Thymus (tissue), 11 donors: ENCODE measurements at regions not wholly inside any gene's neighbourhood (a gene's known extent, or its start where the extent isn't known, plus 50 kb on each side); places are given as distances from the start of the nearest gene placed in this dataset.

Experiments
- DNase-seq, 9 donors: peaks; one replicate each; pipeline ENCODE4 v3.0.0-alpha.2; 2013; ENCODE audit warnings: low spot score in 9 of 9, low read depth in 6 of 9, missing footprints in 1 of 9
- H3K27ac ChIP-seq, 2 donors: one replicate each; pipeline ENCODE4 v1.5.1; 2013; ENCODE audit warnings: control low read depth in 1 of 2, low read depth in 1 of 2, low read length in 1 of 2, mild to moderate bottlenecking in 1 of 2, moderate library complexity in 1 of 2
- H3K27me3 ChIP-seq, 2 donors: one replicate each; pipeline ENCODE4 v1.5.1; 2013; ENCODE audit warnings: low read length in 1 of 2; ENCODE audit not compliant: control insufficient read depth in 2 of 2, insufficient read depth in 1 of 2
- H3K36me3 ChIP-seq, 2 donors: one replicate each; pipeline ENCODE4 v1.5.1; 2013; ENCODE audit warnings: low read length in 1 of 2, mild to moderate bottlenecking in 1 of 2, moderate library complexity in 1 of 2; ENCODE audit not compliant: control insufficient read depth in 2 of 2, insufficient read depth in 2 of 2
- H3K4me1 ChIP-seq, 2 donors: one replicate each; pipeline ENCODE4 v1.5.1; 2013; ENCODE audit warnings: low read length in 2 of 2; ENCODE audit not compliant: control insufficient read depth in 2 of 2, insufficient read depth in 2 of 2
- H3K4me3 ChIP-seq, 2 donors: one replicate each; pipeline ENCODE4 v1.5.1; 2013; ENCODE audit warnings: low read length in 2 of 2, control low read depth in 1 of 2, mild to moderate bottlenecking in 1 of 2
- H3K9me3 ChIP-seq, 2 donors: one replicate each; pipeline ENCODE4 v1.5.1; 2013; ENCODE audit warnings: low read length in 1 of 2, mild to moderate bottlenecking in 1 of 2; ENCODE audit not compliant: control insufficient read depth in 2 of 2, insufficient read depth in 1 of 2
- WGBS: extraction: QIAGEN DNeasy Blood & Tissue Kit; methylation state at CpG from one replicate; pipeline ENCODE4 v1.1.7; 2013; 5-methylcytosine and 5-hydroxymethylcytosine counted together
- donor health status: healthy.

DNA sequence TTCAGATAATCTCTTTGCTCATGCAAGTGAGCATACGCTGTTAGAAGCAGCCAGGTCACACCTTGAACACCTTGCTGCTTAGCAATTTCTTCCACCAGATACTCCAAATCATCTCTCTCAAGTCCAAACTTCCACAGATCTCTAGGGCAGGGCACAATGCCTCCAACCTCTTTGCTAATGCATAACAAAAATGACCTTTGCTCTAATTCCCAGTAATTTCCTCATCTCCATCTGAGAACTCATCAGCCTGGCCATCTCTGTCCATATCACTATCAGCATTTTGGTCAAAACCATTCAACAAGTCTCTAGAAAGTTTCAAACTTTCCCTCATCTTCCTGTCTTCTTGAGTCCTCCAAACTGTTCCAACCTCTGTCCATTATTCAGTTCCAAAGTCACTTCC, 139.3 kb upstream of the NR4A3 start:
- Histone ChIP-seq H3K27ac (no peak overlapping the region), H3K27me3 (no peaks in the 10 kb centered on the region), H3K9me3 (no peaks in the 10 kb centered on the region), H3K4me1 (no peaks in the 10 kb centered on the region), H3K4me3 (no peak overlapping the region), H3K36me3 (no peaks in the 10 kb centered on the region)
- 92% methylated on average over 1 of the region's 1 CpG for WGBS
- no peak for DNase-seq

DNA sequence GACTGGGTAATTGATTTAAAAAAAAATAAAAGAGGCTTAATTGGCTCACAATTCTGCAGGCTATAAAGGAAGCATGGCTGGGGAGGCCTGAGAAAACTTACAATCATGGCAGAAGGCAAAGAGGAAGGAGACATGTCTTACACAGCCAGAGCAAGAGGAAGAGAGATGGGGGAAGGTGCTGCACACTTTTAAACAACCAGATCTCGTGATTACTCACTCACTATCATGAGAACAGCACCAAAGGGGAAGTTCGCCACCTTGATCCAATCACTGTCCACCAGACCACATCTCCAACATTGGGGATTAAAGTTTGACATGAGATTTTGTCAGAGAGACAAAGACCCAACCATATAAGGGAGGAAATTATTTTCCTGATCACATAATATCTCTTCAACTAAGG, 138.8 kb upstream of the NR4A3 start:
- Histone ChIP-seq H3K27me3 (no peaks in the 10 kb centered on the region), H3K9me3 (no peaks in the 10 kb centered on the region), H3K4me1 (no peaks in the 10 kb centered on the region), H3K36me3 (no peaks in the 10 kb centered on the region), H3K27ac (no peak overlapping the region), H3K4me3 (no peak overlapping the region)
- WGBS, result 71% methylated on average over 2 of the region's 2 CpGs
- no peak for DNase-seq

DNA sequence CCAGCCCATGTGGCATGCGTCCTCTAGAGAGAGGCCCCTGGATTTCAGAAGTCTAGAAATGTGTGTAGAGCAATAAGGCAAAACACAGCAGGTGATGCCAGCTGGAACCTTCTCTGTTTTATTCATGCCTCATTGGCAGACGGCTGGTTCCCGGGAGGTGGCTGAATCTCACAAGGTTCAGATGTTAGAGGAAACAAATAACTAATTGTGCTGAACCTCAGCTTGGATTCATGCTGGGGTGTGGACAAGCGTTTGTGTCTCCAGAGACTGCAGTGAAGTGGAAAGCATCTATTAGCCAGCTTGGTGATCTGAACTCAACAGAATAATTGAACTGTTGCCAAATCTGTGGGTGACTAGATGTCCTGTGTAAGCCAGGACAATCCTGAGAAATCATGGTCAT, 131.1 kb upstream of the NR4A3 start:
- no peak overlapping the region for H3K27ac ChIP-seq
- H3K4me3 ChIP-seq, result no peak overlapping the region
- no peaks in the 10 kb centered on the region for H3K36me3 ChIP-seq
- H3K27me3 ChIP-seq, result no peaks in the 10 kb centered on the region
- 92% methylated on average over 4 of the region's 4 CpGs for WGBS
- no peaks in the 10 kb centered on the region for H3K9me3 ChIP-seq
- DNase-seq, result no peak
- H3K4me1 ChIP-seq, result no peaks in the 10 kb centered on the region

DNA sequence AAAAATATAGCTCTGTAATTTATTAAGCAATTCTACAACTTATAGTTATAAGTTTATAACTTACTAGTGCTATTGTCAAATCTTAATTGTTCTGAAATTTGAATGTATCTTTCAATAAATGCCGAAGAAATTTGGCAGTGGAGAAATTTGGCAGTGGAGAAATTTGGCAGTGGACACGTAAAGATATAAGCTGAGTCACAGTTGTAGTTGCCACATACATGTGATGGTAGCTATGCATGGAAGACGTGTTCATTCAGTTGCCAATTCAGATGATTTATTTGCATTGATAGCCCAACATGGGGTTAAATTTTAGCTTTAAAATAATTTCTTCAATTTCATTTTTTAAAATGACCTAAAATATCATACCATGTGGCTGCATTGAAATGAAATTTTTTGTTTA, 127.8 kb upstream of the NR4A3 start:
- Histone ChIP-seq H3K36me3 (no peaks in the 10 kb centered on the region), H3K4me1 (no peaks in the 10 kb centered on the region), H3K27ac (no peak overlapping the region), H3K27me3 (no peaks in the 10 kb centered on the region), H3K9me3 (no peaks in the 10 kb centered on the region), H3K4me3 (no peak overlapping the region)
- WGBS, result 96% methylated on average over 3 of the region's 3 CpGs
- no peak for DNase-seq

DNA sequence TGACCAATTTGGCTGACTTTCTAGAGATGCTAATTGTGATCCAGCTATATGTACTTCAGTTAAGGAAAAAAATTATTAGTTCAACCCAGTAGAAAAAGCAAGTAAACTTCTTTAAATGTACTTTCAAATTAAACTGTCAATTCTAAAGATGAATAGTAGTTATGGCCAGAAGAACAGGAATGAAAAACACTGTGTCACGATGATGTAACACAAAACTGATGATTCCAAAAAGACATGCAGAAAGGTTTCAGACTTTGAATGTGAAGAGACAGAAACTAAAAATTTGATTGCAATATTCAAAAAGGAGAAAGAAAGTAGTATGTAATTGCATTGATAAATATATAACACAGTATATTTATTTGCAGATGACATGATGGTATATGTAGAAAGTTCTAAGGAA, 127.3 kb upstream of the NR4A3 start:
- 97% methylated on average over 1 of the region's 1 CpG for WGBS
- no peak for DNase-seq

DNA sequence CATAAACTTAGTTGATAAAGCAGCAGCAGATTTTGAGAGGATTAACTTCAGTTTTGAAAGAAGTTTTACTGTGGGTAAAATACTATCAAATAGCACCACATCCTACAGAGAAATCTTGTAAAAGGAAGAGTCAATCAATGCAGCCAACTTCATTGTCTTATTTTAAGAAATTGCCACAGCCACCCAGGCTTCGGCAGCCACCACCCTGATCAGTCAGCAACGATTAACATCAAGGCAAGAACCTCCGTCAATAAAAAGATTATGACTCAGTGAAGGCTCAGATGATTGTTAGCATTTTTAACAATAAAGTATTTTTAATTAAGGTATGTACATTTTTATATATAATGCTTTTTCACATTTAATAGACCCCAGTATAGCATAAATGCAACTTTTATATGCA, 122.3 kb upstream of the NR4A3 start:
- Histone ChIP-seq H3K4me1 (no peaks in the 10 kb centered on the region), H3K9me3 (no peaks in the 10 kb centered on the region), H3K27me3 (no peaks in the 10 kb centered on the region), H3K4me3 (no peak overlapping the region), H3K27ac (no peak overlapping the region), H3K36me3 (no peaks in the 10 kb centered on the region)
- 99% methylated on average over 3 of the region's 3 CpGs for WGBS
- no peak for DNase-seq

More for the DNA sequence above, 127.3 kb upstream of the NR4A3 start:
- no peaks in the 10 kb centered on the region for H3K36me3 ChIP-seq
- no peak overlapping the region for H3K4me3 ChIP-seq
- no peaks in the 10 kb centered on the region for H3K27me3 ChIP-seq
- H3K4me1 ChIP-seq, result no peaks in the 10 kb centered on the region
- no peak overlapping the region for H3K27ac ChIP-seq
- no peaks in the 10 kb centered on the region for H3K9me3 ChIP-seq

DNA sequence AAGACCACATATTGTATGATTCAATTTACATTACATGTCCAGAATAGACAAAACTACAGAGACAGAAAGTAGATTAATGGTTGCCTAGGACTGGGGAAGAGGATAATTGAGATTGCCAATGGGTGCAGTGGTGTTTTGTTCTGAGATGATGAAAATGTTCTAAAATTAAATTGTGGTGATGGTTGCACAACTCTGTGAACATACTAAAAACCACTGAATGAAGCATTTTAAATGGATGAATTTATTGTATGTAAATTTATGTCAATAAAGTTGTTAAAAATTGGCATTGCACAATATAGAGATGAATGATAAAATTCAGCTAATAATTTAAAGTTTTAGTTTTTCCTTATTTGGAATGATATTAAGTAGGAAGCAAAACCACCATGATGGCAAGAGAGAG, 109.5 kb upstream of the NR4A3 start:
- Histone ChIP-seq H3K36me3 (no peaks in the 10 kb centered on the region), H3K27ac (no peak overlapping the region), H3K4me1 (no peaks in the 10 kb centered on the region), H3K27me3 (no peaks in the 10 kb centered on the region), H3K4me3 (no peak overlapping the region), H3K9me3 (no peaks in the 10 kb centered on the region)
- no peak for DNase-seq

DNA sequence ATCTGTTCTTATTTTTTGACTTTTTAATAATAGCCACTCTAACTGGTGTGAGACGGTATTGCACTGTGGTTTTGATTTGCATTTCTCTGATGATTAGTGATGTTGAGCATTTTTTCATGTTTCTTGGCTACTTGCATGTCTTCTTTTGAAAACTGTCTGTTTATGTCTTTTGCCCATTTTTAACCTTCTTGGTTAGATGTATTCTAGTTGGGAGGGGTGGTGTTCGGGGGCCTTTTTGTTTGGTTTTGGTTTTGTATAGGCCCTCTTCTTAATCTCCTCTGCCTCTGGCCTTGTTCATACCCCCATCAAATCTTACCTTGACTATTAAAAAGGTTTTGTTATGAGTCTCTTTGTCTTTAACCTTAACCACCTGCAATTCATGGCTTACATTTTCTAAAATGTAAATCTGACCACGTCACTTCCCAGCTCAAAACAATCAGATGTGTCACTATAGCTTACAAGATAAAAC, 107.8 kb upstream of the NR4A3 start:
- Histone ChIP-seq H3K4me3 (no peak overlapping the region), H3K36me3 (no peaks in the 10 kb centered on the region), H3K27me3 (no peaks in the 10 kb centered on the region), H3K27ac (no peak overlapping the region), H3K4me1 (no peaks in the 10 kb centered on the region), H3K9me3 (no peaks in the 10 kb centered on the region)
- no peak for DNase-seq
- 95% methylated on average over 3 of the region's 3 CpGs for WGBS

DNA sequence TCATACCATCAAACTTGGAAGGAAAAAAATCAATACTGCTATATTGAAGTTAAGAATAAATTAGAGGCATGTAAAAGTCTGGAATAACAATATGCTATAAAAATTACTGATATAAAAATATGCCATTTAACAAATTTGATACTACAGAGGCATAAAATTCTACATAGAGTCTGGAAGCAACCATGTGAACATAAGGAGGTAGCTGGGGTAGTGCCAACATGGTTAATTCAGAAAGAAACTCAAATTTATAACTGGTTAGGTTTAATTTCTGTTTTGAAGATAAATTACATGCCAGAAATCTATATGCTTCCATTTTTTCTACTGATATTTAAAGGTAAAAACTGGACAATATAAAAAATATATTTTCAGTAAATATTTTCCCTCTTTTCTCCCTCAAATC, 103.1 kb upstream of the NR4A3 start:
- Histone ChIP-seq H3K27me3 (no peaks in the 10 kb centered on the region), H3K27ac (no peak overlapping the region), H3K4me1 (peaks cover 9 to 13% of the 10 kb centered on the region in 2 donors), H3K4me3 (no peak overlapping the region), H3K9me3 (no peaks in the 10 kb centered on the region), H3K36me3 (no peaks in the 10 kb centered on the region)
- no peak for DNase-seq

DNA sequence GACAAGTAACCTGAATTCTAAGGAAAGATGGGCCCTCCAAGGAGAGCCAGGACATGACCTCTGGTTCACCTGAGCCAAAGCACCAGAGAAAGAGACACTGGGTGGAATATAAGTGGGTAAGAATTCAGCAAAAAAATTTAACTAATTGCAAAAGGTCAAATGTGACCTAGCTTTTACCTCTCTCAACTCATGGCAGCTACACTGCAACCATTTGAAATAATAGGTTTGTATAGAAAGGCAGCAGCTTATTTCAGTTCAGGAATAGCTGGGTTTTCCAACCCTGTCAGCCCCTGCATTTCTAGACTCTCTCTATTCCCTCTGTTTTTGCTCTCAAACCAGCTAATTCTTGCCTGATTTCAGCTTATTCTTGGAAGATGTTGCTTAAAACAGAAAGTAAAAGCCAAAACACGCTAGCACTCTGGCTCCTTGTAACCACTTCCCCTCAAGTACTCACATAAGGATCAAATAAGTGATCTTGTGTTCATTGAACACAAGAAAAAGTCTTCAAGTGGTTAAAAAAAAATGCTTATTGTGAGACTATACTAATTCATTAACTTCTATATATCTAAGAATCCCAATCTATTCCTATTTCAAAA, 101.1 kb upstream of the NR4A3 start:
- H3K27me3 ChIP-seq, result no peaks in the 10 kb centered on the region
- peak overlapping the region; percentile 19 to 39 for H3K4me3 ChIP-seq
- peaks cover 9 to 13% of the 10 kb centered on the region in 2 donors for H3K4me1 ChIP-seq
- H3K9me3 ChIP-seq, result no peaks in the 10 kb centered on the region
- DNase-seq, result peak; percentile 21 to 81 (median 49)
- H3K36me3 ChIP-seq, result no peaks in the 10 kb centered on the region
- 0% methylated on average over 1 of the region's 1 CpG for WGBS
- peak overlapping the region; percentile 81 to 84 for H3K27ac ChIP-seq
